SU-DHL-6 (cell line): ENCODE measurements at regions not wholly inside any gene's neighbourhood (a gene's known extent, or its start where the extent isn't known, plus 50 kb on each side); places are given as distances from the start of the nearest gene placed in this dataset.

Source experiments
- H2AFZ ChIP-seq: fragments of 200-600 bp; sonication (generic); 2 replicates; pipeline ENCODE4 v1.6.1; 2014; ENCODE audit warnings: low read depth, mild to moderate bottlenecking, moderate library complexity, mixed read lengths, antibody characterized with exemption, low read length; ENCODE audit not compliant: severe bottlenecking
- H3F3A ChIP-seq: fragments of 200-600 bp; shearing (Covaris generic); 2 replicates; pipeline ENCODE4 v1.6.0; 2016; ENCODE audit warnings: antibody characterized with exemption, mild to moderate bottlenecking; ENCODE audit not compliant: insufficient read depth
- H3K27ac ChIP-seq: fragments of 200-600 bp; sonication (generic); 2 replicates; pipeline ENCODE4 v1.5.1; 2016; ENCODE audit warnings: low read depth, mild to moderate bottlenecking, low read length, moderate library complexity, mixed read lengths
- H3K27me3 ChIP-seq: fragments of 200-600 bp; sonication (generic), shearing (Covaris generic); 2 replicates; pipeline ENCODE4 v1.6.0; 2014; ENCODE audit warnings: mild to moderate bottlenecking, low read length
- H3K36me3 ChIP-seq: fragments of 200-600 bp; sonication (generic); 2 replicates; pipeline ENCODE4 v1.6.1; 2014; ENCODE audit warnings: mild to moderate bottlenecking, low read length, mixed read lengths
- H3K4me2 ChIP-seq: fragments of 300-600, 200-600 bp; shearing (Covaris generic), sonication (generic); 2 replicates; pipeline ENCODE4 v1.6.0; 2014; ENCODE audit warnings: low read length, low read depth, mild to moderate bottlenecking; ENCODE audit not compliant: poor library complexity, severe bottlenecking
- H3K4me3 ChIP-seq: fragments of 200-600 bp; sonication (generic); 2 replicates; pipeline ENCODE4 v1.5.1; 2014; ENCODE audit warnings: antibody characterized with exemption, low read length, mild to moderate bottlenecking, mixed read lengths; ENCODE audit not compliant: insufficient read depth, poor library complexity, severe bottlenecking
- H3K79me2 ChIP-seq: fragments of 200-600 bp; sonication (generic); 2 replicates; pipeline ENCODE4 v1.6.1; 2014; ENCODE audit warnings: mild to moderate bottlenecking, low read length, moderate library complexity; ENCODE audit not compliant: insufficient read depth
- H3K9ac ChIP-seq: fragments of 200-600 bp; sonication (generic); 2 replicates; pipeline ENCODE4 v1.7.0; 2014; ENCODE audit warnings: mild to moderate bottlenecking, low read length
- H3K9me2 ChIP-seq: fragments of 200-600 bp; sonication (generic); replicated peaks from 2 replicates; pipeline ENCODE4 v1.6.1; 2014; ENCODE audit warnings: low read length; ENCODE audit not compliant: insufficient read depth
- H3K9me3 ChIP-seq: fragments of 200-600 bp; sonication (generic); 2 replicates; pipeline ENCODE4 v1.6.1; 2014; ENCODE audit warnings: low read length, mixed read lengths; ENCODE audit not compliant: insufficient read depth
- H4K20me1 ChIP-seq: fragments of 200-600 bp; sonication (generic); 2 replicates; pipeline ENCODE4 v1.6.1; 2014; ENCODE audit warnings: low read depth, mild to moderate bottlenecking, antibody characterized with exemption, low read length, moderate library complexity, mixed read lengths
- EZH2phosphoT487 ChIP-seq: fragments of 200-600 bp; sonication (generic), shearing (Covaris generic); conservative IDR thresholded peaks from 2 replicates; pipeline ENCODE4 v1.6.1; 2018; ENCODE audit warnings: mild to moderate bottlenecking, antibody characterized with exemption, low read length, moderate library complexity, mixed read lengths
- TF ChIP-seq, protein P1 (sequence below): fragments of 200-600 bp; sonication (generic); IDR thresholded peaks from one replicate; pipeline ENCODE4 v1.5.1; 2017; ENCODE audit warnings: antibody characterized with exemption, mild to moderate bottlenecking, low read length, moderate library complexity; ENCODE audit not compliant: insufficient read depth, poor library complexity, severe bottlenecking

GRCh38 chr4:14124816-14125215, 497.3 kb upstream of the BOD1L1 start:
- Histone ChIP-seq H3K9me2 (no peaks in the 10 kb centered on the region), H3K4me2 (no peak overlapping the region), H3K9ac (no peak overlapping the region), H3K9me3 (no peaks in the 10 kb centered on the region), H3F3A (no peaks in the 10 kb centered on the region), H3K27me3 (no peaks in the 10 kb centered on the region), H3K79me2 (no peaks in the 10 kb centered on the region), H3K27ac (no peak overlapping the region), H3K4me3 (no peak overlapping the region), H4K20me1 (no peaks in the 10 kb centered on the region), H2AFZ (no peak overlapping the region), H3K36me3 (no peaks in the 10 kb centered on the region)
- TF ChIP-seq, protein P1, sequence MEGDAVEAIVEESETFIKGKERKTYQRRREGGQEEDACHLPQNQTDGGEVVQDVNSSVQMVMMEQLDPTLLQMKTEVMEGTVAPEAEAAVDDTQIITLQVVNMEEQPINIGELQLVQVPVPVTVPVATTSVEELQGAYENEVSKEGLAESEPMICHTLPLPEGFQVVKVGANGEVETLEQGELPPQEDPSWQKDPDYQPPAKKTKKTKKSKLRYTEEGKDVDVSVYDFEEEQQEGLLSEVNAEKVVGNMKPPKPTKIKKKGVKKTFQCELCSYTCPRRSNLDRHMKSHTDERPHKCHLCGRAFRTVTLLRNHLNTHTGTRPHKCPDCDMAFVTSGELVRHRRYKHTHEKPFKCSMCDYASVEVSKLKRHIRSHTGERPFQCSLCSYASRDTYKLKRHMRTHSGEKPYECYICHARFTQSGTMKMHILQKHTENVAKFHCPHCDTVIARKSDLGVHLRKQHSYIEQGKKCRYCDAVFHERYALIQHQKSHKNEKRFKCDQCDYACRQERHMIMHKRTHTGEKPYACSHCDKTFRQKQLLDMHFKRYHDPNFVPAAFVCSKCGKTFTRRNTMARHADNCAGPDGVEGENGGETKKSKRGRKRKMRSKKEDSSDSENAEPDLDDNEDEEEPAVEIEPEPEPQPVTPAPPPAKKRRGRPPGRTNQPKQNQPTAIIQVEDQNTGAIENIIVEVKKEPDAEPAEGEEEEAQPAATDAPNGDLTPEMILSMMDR, result no peak
- no peak for TF ChIP-seq EZH2phosphoT487

- H4K20me1 ChIP-seq, result no peaks in the 10 kb centered on the region
- no peaks in the 10 kb centered on the region for H3F3A ChIP-seq
- H3K36me3 ChIP-seq, result no peaks in the 10 kb centered on the region
- no peaks in the 10 kb centered on the region for H3K27me3 ChIP-seq
- H3K4me2 ChIP-seq, result no peak overlapping the region
- no peak overlapping the region for H3K9ac ChIP-seq
- no peak overlapping the region for H3K27ac ChIP-seq
- H2AFZ ChIP-seq, result no peak overlapping the region
- no peak overlapping the region for H3K4me3 ChIP-seq
- no peaks in the 10 kb centered on the region for H3K9me3 ChIP-seq
- TF ChIP-seq EZH2phosphoT487, result no peak
- TF ChIP-seq, protein P1, result no peak
- H3K9me2 ChIP-seq, result no peaks in the 10 kb centered on the region
- no peaks in the 10 kb centered on the region for H3K79me2 ChIP-seq
Measured at GRCh38 chr4:14125375-14126129, 498.0 kb upstream of the BOD1L1 start.

DNA sequence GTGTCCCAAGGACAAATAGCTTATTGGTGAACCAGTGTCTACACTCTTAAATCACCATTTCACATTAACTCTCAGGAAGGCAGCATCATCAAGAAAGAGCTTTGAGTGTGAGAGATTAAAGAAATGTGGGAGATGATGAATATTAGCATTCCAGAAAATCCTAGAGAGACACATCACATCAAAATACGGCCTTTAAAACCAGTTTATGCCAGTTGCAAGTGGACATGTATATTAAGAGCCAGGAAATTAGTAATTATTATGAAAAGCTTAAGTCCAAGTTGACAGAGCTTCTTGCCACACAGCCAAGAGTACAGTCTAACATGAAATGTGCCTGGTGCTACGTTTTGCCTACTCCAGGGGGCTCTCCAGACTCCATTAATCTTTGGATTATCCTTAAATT, 503.0 kb upstream of the BOD1L1 start:
- TF ChIP-seq, protein P1, result no peak
- no peak for TF ChIP-seq EZH2phosphoT487
- Histone ChIP-seq H3K4me3 (no peak overlapping the region), H3K27me3 (no peaks in the 10 kb centered on the region), H4K20me1 (no peaks in the 10 kb centered on the region), H3K27ac (no peak overlapping the region), H3K79me2 (no peaks in the 10 kb centered on the region), H3K9ac (no peak overlapping the region), H3K36me3 (no peaks in the 10 kb centered on the region), H3F3A (no peaks in the 10 kb centered on the region), H3K4me2 (no peak overlapping the region), H3K9me3 (no peaks in the 10 kb centered on the region), H3K9me2 (no peaks in the 10 kb centered on the region), H2AFZ (no peak overlapping the region)
